ENCODE measurements at regions not wholly inside any gene's neighbourhood (a gene's known extent, or its start where the extent isn't known, plus 50 kb on each side); places are given as distances from the start of the nearest gene placed in this dataset.

- no peaks in the 10 kb centered on the region for H3K4me1 Mint-ChIP-seq (ENCODE audit: low read depth, unreplicated experiment)
- Histone ChIP-seq H3K79me2 (ENCODE audit: insufficient read depth, low read length) (no peaks in the 10 kb centered on the region), H3K4me2 (ENCODE audit: low read length) (no peak overlapping the region), H3K27ac (ENCODE audit: low read depth, low read length) (no peak overlapping the region), H3K36me3 (ENCODE audit: insufficient read depth, low read length) (no peaks in the 10 kb centered on the region), H3K9me3 (ENCODE audit: insufficient read depth, low read depth, low read length) (no peaks in the 10 kb centered on the region), H3K27me3 (ENCODE audit: insufficient read depth, low read length) (no peaks in the 10 kb centered on the region), H3K4me3 (ENCODE audit: insufficient read depth, low read depth, low read length) (no peak overlapping the region), H4K20me1 (ENCODE audit: insufficient read depth, low read length) (no peaks in the 10 kb centered on the region), H2AFZ (ENCODE audit: low read depth, low read length) (no peak overlapping the region), H3K9ac (ENCODE audit: low read length) (no peak overlapping the region), H3K4me1 (ENCODE audit: insufficient read depth, low read length) (no peaks in the 10 kb centered on the region)
- FAIRE-seq (no peak), DNase-seq (ENCODE audit: low read depth) (no peak)
- no peaks in the 10 kb centered on the region for H3K27me3 Mint-ChIP-seq (ENCODE audit: low read depth, unreplicated experiment)
- H3K9me3 Mint-ChIP-seq (ENCODE audit: unreplicated experiment) = peaks cover 2% of the 10 kb centered on the region
- H3K4me3 Mint-ChIP-seq (ENCODE audit: unreplicated experiment) = no peak overlapping the region
- no peak for TF ChIP-seq EZH2 (IDR thresholded peaks at IDR 0.05; ENCODE audit: insufficient read depth, low read length)
- TF ChIP-seq CTCF (IDR thresholded peaks at IDR 0.05; ENCODE audit: insufficient read depth, low read depth, low read length) = no peak
- no peaks in the 10 kb centered on the region for H3K36me3 Mint-ChIP-seq (ENCODE audit: low read depth, unreplicated experiment)
- H3K27ac Mint-ChIP-seq (ENCODE audit: unreplicated experiment) = no peak overlapping the region
Measured at GRCh38 chr5:145293716-145294115, 541.4 kb downstream of the PRELID2 start.

- Histone ChIP-seq H3K27ac (ENCODE audit: low read depth, low read length) (no peak overlapping the region), H3K79me2 (ENCODE audit: insufficient read depth, low read length) (no peaks in the 10 kb centered on the region), H3K4me1 (ENCODE audit: insufficient read depth, low read length) (no peaks in the 10 kb centered on the region), H4K20me1 (ENCODE audit: insufficient read depth, low read length) (no peaks in the 10 kb centered on the region), H3K4me3 (ENCODE audit: insufficient read depth, low read depth, low read length) (no peak overlapping the region), H3K9ac (ENCODE audit: low read length) (no peak overlapping the region), H3K36me3 (ENCODE audit: insufficient read depth, low read length) (no peaks in the 10 kb centered on the region), H2AFZ (ENCODE audit: low read depth, low read length) (no peak overlapping the region), H3K27me3 (ENCODE audit: insufficient read depth, low read length) (no peaks in the 10 kb centered on the region), H3K4me2 (ENCODE audit: low read length) (no peak overlapping the region), H3K9me3 (ENCODE audit: insufficient read depth, low read depth, low read length) (no peaks in the 10 kb centered on the region)
- H3K4me3 Mint-ChIP-seq (ENCODE audit: unreplicated experiment) = no peak overlapping the region
- FAIRE-seq (no peak), DNase-seq (ENCODE audit: low read depth) (no peak)
- H3K27me3 Mint-ChIP-seq (ENCODE audit: low read depth, unreplicated experiment) = no peaks in the 10 kb centered on the region
- H3K4me1 Mint-ChIP-seq (ENCODE audit: low read depth, unreplicated experiment) = no peaks in the 10 kb centered on the region
- TF ChIP-seq EZH2 (IDR thresholded peaks at IDR 0.05; ENCODE audit: insufficient read depth, low read length) = no peak
- no peak for TF ChIP-seq CTCF (IDR thresholded peaks at IDR 0.05; ENCODE audit: insufficient read depth, low read depth, low read length)
- H3K27ac Mint-ChIP-seq (ENCODE audit: unreplicated experiment) = no peak overlapping the region
- H3K9me3 Mint-ChIP-seq (ENCODE audit: unreplicated experiment) = no peaks in the 10 kb centered on the region
- H3K36me3 Mint-ChIP-seq (ENCODE audit: low read depth, unreplicated experiment) = no peaks in the 10 kb centered on the region
Measured at GRCh38 chr5:145292278-145292677, 542.9 kb downstream of the PRELID2 start.

- no peak overlapping the region for H2AFZ ChIP-seq (ENCODE audit: low read depth, low read length)
- no peaks in the 10 kb centered on the region for H3K36me3 ChIP-seq (ENCODE audit: insufficient read depth, low read length)
- no peaks in the 10 kb centered on the region for H3K4me1 ChIP-seq (ENCODE audit: insufficient read depth, low read length)
- Mint-ChIP-seq H3K36me3 (ENCODE audit: low read depth, unreplicated experiment) (no peaks in the 10 kb centered on the region), H3K4me1 (ENCODE audit: low read depth, unreplicated experiment) (no peaks in the 10 kb centered on the region), H3K27ac (ENCODE audit: unreplicated experiment) (no peak overlapping the region), H3K9me3 (ENCODE audit: unreplicated experiment) (no peaks in the 10 kb centered on the region), H3K27me3 (ENCODE audit: low read depth, unreplicated experiment) (no peaks in the 10 kb centered on the region), H3K4me3 (ENCODE audit: unreplicated experiment) (no peak overlapping the region)
- H3K4me3 ChIP-seq (ENCODE audit: insufficient read depth, low read depth, low read length) = no peak overlapping the region
- H3K27ac ChIP-seq (ENCODE audit: low read depth, low read length) = no peak overlapping the region
- no peak for DNase-seq (ENCODE audit: low read depth)
- TF ChIP-seq EZH2 (IDR thresholded peaks at IDR 0.05; ENCODE audit: insufficient read depth, low read length) (no peak), CTCF (IDR thresholded peaks at IDR 0.05; ENCODE audit: insufficient read depth, low read depth, low read length) (no peak)
- FAIRE-seq = no peak
- H3K9me3 ChIP-seq (ENCODE audit: insufficient read depth, low read depth, low read length) = no peaks in the 10 kb centered on the region
- no peak overlapping the region for H3K9ac ChIP-seq (ENCODE audit: low read length)
- no peaks in the 10 kb centered on the region for H3K27me3 ChIP-seq (ENCODE audit: insufficient read depth, low read length)
- no peaks in the 10 kb centered on the region for H4K20me1 ChIP-seq (ENCODE audit: insufficient read depth, low read length)
- H3K79me2 ChIP-seq (ENCODE audit: insufficient read depth, low read length) = no peaks in the 10 kb centered on the region
- no peak overlapping the region for H3K4me2 ChIP-seq (ENCODE audit: low read length)
Measured at GRCh38 chr5:145283141-145283810, 551.9 kb downstream of the PRELID2 start.

All from astrocyte (in vitro differentiated cells and primary cell).